ENCODE measurements at regions not wholly inside any gene's neighbourhood (a gene's known extent, or its start where the extent isn't known, plus 50 kb on each side); places are given as distances from the start of the nearest gene placed in this dataset. TPM values are rescaled to one million over a fixed set of nuclear protein-coding genes. Genes with fewer than 3 reads are reported as not detected.
A peak's percentile ranks its signal among the peaks of the same experiment; 100 is the strongest.

DNA sequence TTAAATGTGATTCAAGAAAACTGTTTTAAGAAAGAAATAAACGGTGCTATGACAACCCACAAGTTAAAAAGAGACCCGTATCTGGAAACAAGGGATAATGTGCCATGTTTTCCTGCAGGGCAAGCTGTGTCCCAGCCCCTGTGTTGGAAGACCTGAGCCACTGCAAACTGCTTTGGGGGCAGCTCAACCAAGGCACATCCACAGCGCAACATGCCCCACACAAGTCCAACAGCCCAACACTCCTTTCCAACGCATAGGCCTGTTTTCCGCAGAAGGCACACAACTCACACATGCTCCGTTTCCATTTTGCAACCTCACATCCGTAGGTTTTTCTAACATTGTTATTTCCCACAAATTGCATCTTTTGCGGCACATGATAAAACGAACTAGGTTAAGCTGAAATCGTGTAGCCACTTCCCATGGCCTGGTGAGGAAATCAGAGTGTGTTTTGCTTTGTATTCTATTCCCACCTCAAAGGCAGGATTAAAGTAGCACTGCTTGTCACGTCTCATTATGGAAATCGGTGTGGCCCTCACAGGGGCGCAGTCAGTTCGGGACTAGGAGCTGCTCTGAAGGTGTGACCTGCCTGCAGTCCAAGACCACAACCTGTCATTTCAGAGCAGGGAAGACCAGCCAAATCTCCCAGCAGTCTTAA is 50.5 kb upstream of the ZNF516 start:
- Histone ChIP-seq H4K8ac (ENCODE audit: low read depth, low read length) (no peak overlapping the region), H3K4me3 (ENCODE audit: low read length) (no peak overlapping the region), H3K36me3 (ENCODE audit: control insufficient read depth, insufficient read depth, low read length) (no peaks in the 10 kb centered on the region), H3K18ac (ENCODE audit: low read length) (no peak overlapping the region), H3K27me3 (ENCODE audit: insufficient read depth, low read length, poor library complexity) (no peaks in the 10 kb centered on the region), H3K23ac (ENCODE audit: low read length) (no peak overlapping the region), H3K79me1 (ENCODE audit: low read length) (no peaks in the 10 kb centered on the region), H3K4me2 (ENCODE audit: low read length) (no peak overlapping the region), H3K79me2 (ENCODE audit: control insufficient read depth, insufficient read depth, low read length) (no peaks in the 10 kb centered on the region), H2AK5ac (ENCODE audit: low read length) (no peak overlapping the region), H4K5ac (ENCODE audit: low read length) (no peak overlapping the region), H3K9ac (ENCODE audit: low read length) (no peak overlapping the region), H3K4ac (ENCODE audit: low read depth, low read length) (no peak overlapping the region), H3K4me1 (ENCODE audit: control insufficient read depth, low read depth, low read length) (peaks cover 13% of the 10 kb centered on the region), H3K27ac (ENCODE audit: low read depth, low read length) (no peak overlapping the region), H3K56ac (ENCODE audit: low read length) (no peak overlapping the region), H2BK15ac (replicated peaks; ENCODE audit: low read depth) (no peak overlapping the region), H2BK120ac (ENCODE audit: low read depth, low read length) (no peak overlapping the region), H2BK5ac (ENCODE audit: low read length) (no peak overlapping the region)
- no CpG with 5 or more reads among the region's 14 CpGs for WGBS (ENCODE audit: extremely low coverage, insufficient coverage, low lambda C conversion rate)
- no peak for DNase-seq

DNA sequence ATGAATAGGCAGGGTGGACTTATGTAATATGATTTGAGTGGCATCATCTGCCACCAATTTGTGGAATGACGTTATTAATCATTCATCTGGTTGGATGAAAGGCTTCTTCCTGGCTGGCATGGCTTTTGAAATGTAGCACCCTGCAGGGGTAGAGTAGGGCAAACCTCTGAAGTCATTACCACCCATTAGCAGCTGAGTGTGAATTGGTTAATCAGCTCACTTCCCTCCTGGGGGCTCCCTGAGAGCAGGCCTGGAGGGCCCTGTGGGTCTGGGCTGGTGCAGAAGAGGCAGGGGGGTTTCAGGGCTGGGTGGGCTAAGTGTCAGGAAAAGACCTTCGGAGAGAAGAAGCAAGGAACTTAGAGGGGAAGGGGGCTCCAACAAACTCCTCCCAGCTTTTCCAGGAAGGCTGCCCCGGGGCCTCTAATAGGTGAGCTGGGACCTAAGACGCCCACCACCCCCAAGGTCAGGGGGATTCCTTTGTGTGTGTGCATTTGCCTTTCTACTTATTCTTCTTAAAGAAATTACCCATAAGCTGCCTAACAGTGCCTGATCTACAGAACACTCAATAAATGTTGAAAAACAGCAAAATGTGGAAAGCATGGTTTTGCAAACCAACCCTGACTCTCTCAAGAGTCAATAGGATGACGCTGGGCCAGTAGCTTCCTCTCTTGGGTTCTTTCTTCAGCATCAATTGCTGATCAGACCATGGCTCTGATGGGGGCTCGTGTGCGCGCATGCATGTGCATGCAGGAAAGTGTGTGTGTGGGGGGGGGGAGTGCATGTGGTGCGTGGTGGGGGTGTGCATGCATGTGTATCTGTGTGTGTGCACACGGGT is 49.7 kb upstream of the ZNF516 start:
- H3K79me1 ChIP-seq (ENCODE audit: low read length), result no peaks in the 10 kb centered on the region
- H3K18ac ChIP-seq (ENCODE audit: low read length), result no peak overlapping the region
- no peak overlapping the region for H2AK5ac ChIP-seq (ENCODE audit: low read length)
- H2BK5ac ChIP-seq (ENCODE audit: low read length), result no peak overlapping the region
- no peak overlapping the region for H3K9ac ChIP-seq (ENCODE audit: low read length)
- no peak overlapping the region for H3K23ac ChIP-seq (ENCODE audit: low read length)
- no peak overlapping the region for H2BK15ac ChIP-seq (replicated peaks; ENCODE audit: low read depth)
- H3K4me3 ChIP-seq (ENCODE audit: low read length), result no peak overlapping the region
- no CpG with 5 or more reads among the region's 10 CpGs for WGBS (ENCODE audit: extremely low coverage, insufficient coverage, low lambda C conversion rate)
- no peak overlapping the region for H4K8ac ChIP-seq (ENCODE audit: low read depth, low read length)
- H2BK120ac ChIP-seq (ENCODE audit: low read depth, low read length), result no peak overlapping the region
- no peaks in the 10 kb centered on the region for H3K36me3 ChIP-seq (ENCODE audit: control insufficient read depth, insufficient read depth, low read length)
- H4K5ac ChIP-seq (ENCODE audit: low read length), result no peak overlapping the region
- no peak overlapping the region for H3K27ac ChIP-seq (ENCODE audit: low read depth, low read length)
- no peaks in the 10 kb centered on the region for H3K79me2 ChIP-seq (ENCODE audit: control insufficient read depth, insufficient read depth, low read length)
- H3K4me2 ChIP-seq (ENCODE audit: low read length), result no peak overlapping the region
- peaks cover 13% of the 10 kb centered on the region for H3K4me1 ChIP-seq (ENCODE audit: control insufficient read depth, low read depth, low read length)
- H3K27me3 ChIP-seq (ENCODE audit: insufficient read depth, low read length, poor library complexity), result no peaks in the 10 kb centered on the region
- no peak overlapping the region for H3K4ac ChIP-seq (ENCODE audit: low read depth, low read length)
- DNase-seq, result peak; percentile 72
- H3K56ac ChIP-seq (ENCODE audit: low read length), result no peak overlapping the region

Small RNAs in the stretch of these regions (small RNA-seq; reads per million reads assigned to genes)
- not detected for gene AC139085.1 (ENCODE audit: insufficient read depth)
